LNCAP (cell line): ENCODE measurements at regions not wholly inside any gene's neighbourhood (a gene's known extent, or its start where the extent isn't known, plus 50 kb on each side); places are given as distances from the start of the nearest gene placed in this dataset.

Experiments used
- TF ChIP-seq, protein P1 (sequence below): fragments of 450-650 bp; IDR thresholded peaks from 2 replicates; pipeline ENCODE4 v1.5.1; 2017; ENCODE audit warnings: mild to moderate bottlenecking

DNA sequence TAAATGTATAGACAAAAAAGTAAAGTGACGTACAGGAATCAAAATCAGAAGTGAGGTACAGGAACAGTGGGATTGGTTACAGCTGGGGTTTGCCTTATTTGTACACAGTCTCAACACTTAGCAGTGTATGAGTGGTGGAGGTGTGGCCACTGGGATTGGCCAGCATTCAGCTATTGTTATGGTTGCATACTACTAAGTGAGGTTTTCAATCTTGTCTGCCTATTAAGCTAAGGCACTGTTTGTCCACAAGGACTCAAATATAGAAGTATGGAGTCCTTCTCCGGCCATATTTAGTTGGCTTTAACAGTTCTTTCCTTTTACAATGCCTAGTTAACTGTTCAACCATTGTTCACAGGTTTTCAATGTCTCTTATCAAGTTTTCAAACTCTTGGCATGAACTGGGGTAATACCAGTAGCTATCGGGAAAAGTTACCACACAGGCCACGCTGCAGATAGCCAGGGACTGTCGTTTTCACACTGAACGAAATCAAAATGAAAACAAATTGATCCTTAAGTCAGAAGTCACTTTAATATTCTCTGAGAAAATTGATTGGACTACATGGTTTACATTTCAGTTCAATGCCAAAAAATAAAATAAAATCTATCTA lies 176.0 kb upstream of the FREM1 start:
- TF ChIP-seq, protein P1, sequence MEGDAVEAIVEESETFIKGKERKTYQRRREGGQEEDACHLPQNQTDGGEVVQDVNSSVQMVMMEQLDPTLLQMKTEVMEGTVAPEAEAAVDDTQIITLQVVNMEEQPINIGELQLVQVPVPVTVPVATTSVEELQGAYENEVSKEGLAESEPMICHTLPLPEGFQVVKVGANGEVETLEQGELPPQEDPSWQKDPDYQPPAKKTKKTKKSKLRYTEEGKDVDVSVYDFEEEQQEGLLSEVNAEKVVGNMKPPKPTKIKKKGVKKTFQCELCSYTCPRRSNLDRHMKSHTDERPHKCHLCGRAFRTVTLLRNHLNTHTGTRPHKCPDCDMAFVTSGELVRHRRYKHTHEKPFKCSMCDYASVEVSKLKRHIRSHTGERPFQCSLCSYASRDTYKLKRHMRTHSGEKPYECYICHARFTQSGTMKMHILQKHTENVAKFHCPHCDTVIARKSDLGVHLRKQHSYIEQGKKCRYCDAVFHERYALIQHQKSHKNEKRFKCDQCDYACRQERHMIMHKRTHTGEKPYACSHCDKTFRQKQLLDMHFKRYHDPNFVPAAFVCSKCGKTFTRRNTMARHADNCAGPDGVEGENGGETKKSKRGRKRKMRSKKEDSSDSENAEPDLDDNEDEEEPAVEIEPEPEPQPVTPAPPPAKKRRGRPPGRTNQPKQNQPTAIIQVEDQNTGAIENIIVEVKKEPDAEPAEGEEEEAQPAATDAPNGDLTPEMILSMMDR: no peak

DNA sequence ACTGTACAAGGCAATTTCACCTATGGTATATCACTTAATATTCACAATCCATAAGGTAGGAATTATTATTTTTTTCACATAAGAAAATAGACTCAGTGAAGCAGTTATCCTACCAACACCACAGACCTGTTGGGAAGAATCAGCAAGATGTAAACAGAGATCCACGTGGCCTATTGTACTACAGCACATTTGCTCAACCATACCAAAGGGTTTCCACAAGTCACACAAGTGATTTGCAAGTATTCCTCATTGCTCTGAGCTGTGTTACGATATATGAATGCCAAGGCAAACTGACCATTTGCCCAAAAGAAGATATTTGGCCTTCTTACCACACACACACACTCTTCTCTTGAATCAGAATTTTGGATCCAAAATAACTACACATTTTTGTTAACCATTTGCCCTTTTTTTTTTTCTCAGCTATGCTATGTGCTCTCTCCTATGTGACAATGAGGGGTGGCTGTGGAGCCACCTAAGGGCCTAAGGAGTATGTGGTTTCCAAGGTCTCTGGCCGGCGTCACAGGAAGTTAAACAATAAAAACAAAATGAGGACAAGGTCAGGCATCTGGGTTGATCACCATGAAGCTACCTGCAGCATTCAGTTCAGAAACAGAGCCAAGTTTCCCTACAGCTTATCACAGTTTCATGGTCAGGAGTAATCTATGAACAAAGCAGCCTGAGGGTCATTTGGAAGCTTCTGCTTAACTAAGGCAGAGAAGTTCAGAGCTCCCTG lies 171.0 kb upstream of the FREM1 start:
- TF ChIP-seq, protein P1: no peak

DNA sequence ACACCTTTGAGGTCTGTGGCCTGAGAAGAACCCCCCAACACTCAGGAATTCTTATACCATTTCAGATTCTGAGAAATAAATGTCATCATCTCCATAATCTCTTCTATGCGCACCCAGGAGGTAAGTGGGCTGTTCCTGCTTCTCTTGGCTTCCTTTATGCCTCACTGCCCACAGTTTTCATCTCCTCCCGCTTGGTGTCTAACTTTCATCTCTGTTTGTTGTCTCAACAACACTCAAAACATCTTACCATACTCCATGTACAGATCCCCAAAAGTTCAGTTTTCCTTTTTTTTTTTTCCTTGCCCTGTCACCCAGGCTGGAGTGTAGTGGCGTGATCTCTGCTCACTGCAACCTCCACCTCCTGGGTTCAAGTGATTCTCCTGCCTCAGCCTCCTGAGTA lies 170.2 kb upstream of the FREM1 start:
- TF ChIP-seq, protein P1: no peak

DNA sequence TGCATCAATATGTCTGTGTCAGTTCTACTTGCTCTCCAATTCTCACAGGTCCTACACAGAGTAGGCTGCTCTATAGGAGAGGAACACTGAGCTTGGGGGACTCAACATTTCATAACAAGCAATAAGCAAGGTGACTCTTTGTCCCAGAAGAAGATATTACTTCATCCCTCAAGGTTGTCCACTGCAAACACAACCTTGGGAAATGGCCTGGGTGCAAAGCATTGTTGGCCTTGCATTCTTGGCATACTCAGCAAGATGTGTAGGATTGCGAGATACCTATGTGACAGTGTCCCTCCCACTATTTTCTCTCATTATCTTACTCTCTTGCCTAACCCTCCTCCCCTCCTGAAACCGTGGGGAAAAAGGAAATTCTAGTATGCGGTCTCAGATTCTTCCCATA lies 169.8 kb upstream of the FREM1 start:
- TF ChIP-seq, protein P1: no peak

DNA sequence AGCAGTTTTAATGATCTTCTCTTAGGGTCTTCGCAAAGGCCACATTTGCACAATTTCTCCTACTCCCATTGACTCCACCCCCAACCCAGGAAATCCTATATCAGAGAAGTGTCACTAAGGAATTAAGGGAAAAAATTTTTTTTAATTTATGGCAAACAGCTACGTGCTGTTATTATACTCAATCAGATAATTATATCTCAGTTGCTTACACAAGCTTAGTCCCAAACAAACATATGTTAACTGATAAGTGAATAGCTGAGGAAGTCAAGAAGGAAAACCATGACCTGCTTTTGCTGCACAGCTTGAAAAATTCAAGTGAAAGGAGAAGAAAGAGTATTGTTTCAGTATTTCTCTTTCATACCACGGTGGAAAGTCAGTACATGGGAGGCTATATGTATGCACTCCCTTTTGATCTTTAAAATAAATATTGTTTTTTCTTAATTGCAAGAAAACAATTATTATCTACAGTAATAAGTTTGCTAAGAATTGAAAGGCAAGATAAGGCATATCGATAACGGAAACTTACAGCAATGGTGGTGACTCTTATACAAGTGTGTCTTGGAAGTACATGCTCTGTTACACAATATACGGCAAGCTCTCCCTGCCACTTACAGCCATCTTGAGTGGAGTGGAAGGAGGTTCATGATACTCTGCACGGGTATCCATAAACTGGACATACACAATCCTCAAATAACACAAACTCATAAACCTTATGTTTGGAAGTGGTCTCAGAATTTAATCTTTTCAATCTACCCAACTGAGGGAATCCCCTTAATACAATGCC lies 167.9 kb upstream of the FREM1 start:
- TF ChIP-seq, protein P1: no peak

DNA sequence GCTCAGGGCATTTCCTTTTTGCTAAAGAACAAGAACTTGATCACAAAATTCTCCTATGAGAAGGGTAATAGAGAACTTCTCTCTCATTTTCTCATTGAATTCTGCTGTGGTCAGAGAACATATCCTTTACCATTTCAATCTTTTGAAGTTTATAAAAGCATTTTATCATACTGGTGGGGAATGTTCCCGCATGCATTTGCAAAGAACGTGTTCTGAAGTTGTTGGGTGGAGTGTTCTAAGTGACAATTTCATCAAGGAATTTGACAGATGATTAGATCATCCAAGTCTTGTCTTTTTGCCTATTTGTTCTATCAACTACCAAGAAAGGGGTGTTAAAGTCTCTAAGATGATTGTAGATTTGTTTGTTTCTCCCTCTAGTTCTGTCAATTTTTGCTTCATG lies 163.4 kb upstream of the FREM1 start:
- TF ChIP-seq, protein P1: no peak

DNA sequence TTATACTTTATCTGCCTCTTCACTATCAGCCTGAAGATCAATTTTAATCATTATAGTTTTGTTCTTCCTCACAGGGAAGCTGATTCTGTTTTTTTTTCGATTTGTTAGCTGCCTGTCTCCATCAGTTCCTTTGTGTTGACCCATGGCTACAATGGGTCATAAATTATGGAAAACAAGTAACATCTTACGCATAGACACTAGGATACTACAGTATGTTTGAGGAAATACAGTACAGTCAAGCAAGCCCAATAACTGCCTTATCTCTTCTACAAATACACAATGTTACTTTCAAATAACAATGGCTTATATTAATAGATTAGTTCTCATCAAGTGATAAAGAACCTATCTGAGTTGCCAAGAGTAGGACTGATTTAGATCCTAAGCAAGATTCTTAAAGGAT lies 160.5 kb upstream of the FREM1 start:
- TF ChIP-seq, protein P1: no peak
